ENCODE measurements at regions not wholly inside any gene's neighbourhood (a gene's known extent, or its start where the extent isn't known, plus 50 kb on each side); places are given as distances from the start of the nearest gene placed in this dataset.

- Histone ChIP-seq H3K4me3 (no peak overlapping the region), H3K9me2 (ENCODE audit: insufficient read depth) (no peaks in the 10 kb centered on the region), H3K4me2 (no peak overlapping the region), H3K27ac (no peak overlapping the region), H3K79me2 (ENCODE audit: low read depth) (no peaks in the 10 kb centered on the region), H2AFZ (no peak overlapping the region), H3K4me1 (replicated peaks; ENCODE audit: insufficient read depth) (no peaks in the 10 kb centered on the region), H3K36me3 (ENCODE audit: low read depth) (no peaks in the 10 kb centered on the region), H3K9me3 (ENCODE audit: insufficient read depth, low read depth) (no peaks in the 10 kb centered on the region), H3K27me3 (ENCODE audit: insufficient read depth, low read depth) (no peaks in the 10 kb centered on the region), H4K20me1 (ENCODE audit: insufficient read depth) (no peaks in the 10 kb centered on the region), H3F3A (ENCODE audit: insufficient read depth, low read depth) (no peaks in the 10 kb centered on the region)
- no peak for DNase-seq
- BruUV-seq (replicated peaks), result no TSS peak
- ChIA-PET CTCF (no interaction called here), POLR2A (ENCODE audit: unreplicated experiment) (no interaction called here)
- TF ChIP-seq EZH2 (IDR thresholded peaks at IDR 0.05; ENCODE audit: low read depth) (no peak), CTCF (conservative IDR thresholded peaks at IDR 0.05) (no peak)
- intact Hi-C loops (cut with micrococcal nuclease; ENCODE audit: unreplicated experiment), result no loop called here
Measured at GRCh38 chr2:39898934-39899333, 119.9 kb upstream of the THUMPD2 start.

GRCh38 chr2:39897273-39897672, 118.2 kb upstream of the THUMPD2 start:
- no TSS peak for BruUV-seq (replicated peaks)
- POLR2A ChIA-PET (ENCODE audit: unreplicated experiment), result no interaction called here
- no peaks in the 10 kb centered on the region for H3K9me2 ChIP-seq (ENCODE audit: insufficient read depth)
- DNase-seq, result no peak
- TF ChIP-seq EZH2 (IDR thresholded peaks at IDR 0.05; ENCODE audit: low read depth), result no peak
- H3K27me3 ChIP-seq (ENCODE audit: insufficient read depth, low read depth), result no peaks in the 10 kb centered on the region
- CTCF ChIA-PET, result no interaction called here
- H3F3A ChIP-seq (ENCODE audit: insufficient read depth, low read depth), result no peaks in the 10 kb centered on the region
- no peaks in the 10 kb centered on the region for H3K36me3 ChIP-seq (ENCODE audit: low read depth)
- no peaks in the 10 kb centered on the region for H4K20me1 ChIP-seq (ENCODE audit: insufficient read depth)
- no peaks in the 10 kb centered on the region for H3K9me3 ChIP-seq (ENCODE audit: insufficient read depth, low read depth)
- intact Hi-C loops (cut with micrococcal nuclease; ENCODE audit: unreplicated experiment), result no loop called here
- no peak overlapping the region for H3K27ac ChIP-seq
- H2AFZ ChIP-seq, result no peak overlapping the region
- no peak overlapping the region for H3K4me2 ChIP-seq
- H3K4me3 ChIP-seq, result no peak overlapping the region
- H3K79me2 ChIP-seq (ENCODE audit: low read depth), result no peaks in the 10 kb centered on the region
- H3K4me1 ChIP-seq (replicated peaks; ENCODE audit: insufficient read depth), result no peaks in the 10 kb centered on the region

- BruUV-seq (replicated peaks), result no TSS peak
Measured at GRCh38 chr2:39894082-39894481, 115.0 kb upstream of the THUMPD2 start.

More at GRCh38 chr2:39894082-39894481, 115.0 kb upstream of the THUMPD2 start:
- Histone ChIP-seq H3K79me2 (ENCODE audit: low read depth) (no peaks in the 10 kb centered on the region), H3K4me3 (no peak overlapping the region), H4K20me1 (ENCODE audit: insufficient read depth) (no peaks in the 10 kb centered on the region), H3K9me2 (ENCODE audit: insufficient read depth) (no peaks in the 10 kb centered on the region), H3K27me3 (ENCODE audit: insufficient read depth, low read depth) (no peaks in the 10 kb centered on the region), H3K36me3 (ENCODE audit: low read depth) (no peaks in the 10 kb centered on the region), H3K9me3 (ENCODE audit: insufficient read depth, low read depth) (no peaks in the 10 kb centered on the region), H2AFZ (no peak overlapping the region), H3K4me2 (no peak overlapping the region), H3K4me1 (replicated peaks; ENCODE audit: insufficient read depth) (no peaks in the 10 kb centered on the region), H3F3A (ENCODE audit: insufficient read depth, low read depth) (no peaks in the 10 kb centered on the region), H3K27ac (no peak overlapping the region)
- no peak for DNase-seq
- CTCF ChIA-PET, result no interaction called here
- POLR2A ChIA-PET (ENCODE audit: unreplicated experiment), result no interaction called here
- intact Hi-C loops (cut with micrococcal nuclease; ENCODE audit: unreplicated experiment), result no loop called here
- TF ChIP-seq CTCF (conservative IDR thresholded peaks at IDR 0.05), result no peak
- no peak for TF ChIP-seq EZH2 (IDR thresholded peaks at IDR 0.05; ENCODE audit: low read depth)
